WTC11 (cell line): ENCODE measurements at regions not wholly inside any gene's neighbourhood (a gene's known extent, or its start where the extent isn't known, plus 50 kb on each side); places are given as distances from the start of the nearest gene placed in this dataset.

Experiments
- ATAC-seq: fragments of 200-7000 bp; cut with Tn5 transposase; 2 replicates; pipeline ENCODE4 v1.10.0; 2021; ENCODE audit warnings: mild to moderate bottlenecking, moderate library complexity
- CTCF ChIA-PET: fragments of 300-600 bp; sonication (Branson Sonifier 250); formaldehyde crosslinking; loops from one replicate; lab custom pipeline; 2021; ENCODE audit warnings: antibody characterized with exemption; lab: Charles Lee
- POLR2A ChIA-PET: fragments of 350-600 bp; sonication (Branson Sonifier 250); formaldehyde crosslinking; loops from one replicate; lab custom pipeline; 2021; ENCODE audit warnings: antibody characterized with exemption; lab: Charles Lee
- DNase-seq: peaks from one replicate; pipeline ENCODE4 v3.0.0; 2021; ENCODE audit warnings: low spot score
- H3K27ac Mint-ChIP-seq: 2 replicates; pipeline ENCODE4 v1.8.0; 2021; ENCODE audit warnings: mixed read lengths
- H3K27me3 Mint-ChIP-seq: 2 replicates; pipeline ENCODE4 v1.8.0; 2021; ENCODE audit warnings: low read depth, mild to moderate bottlenecking, moderate library complexity, mixed read lengths
- H3K36me3 Mint-ChIP-seq: 2 replicates; pipeline ENCODE4 v1.8.0; 2021; ENCODE audit warnings: mixed read lengths
- H3K4me1 Mint-ChIP-seq: 2 replicates; pipeline ENCODE4 v1.8.0; 2022; ENCODE audit warnings: mixed read lengths
- H3K4me3 Mint-ChIP-seq: 2 replicates; pipeline ENCODE4 v1.8.0; 2021; ENCODE audit warnings: mild to moderate bottlenecking, moderate library complexity, mixed read lengths
- H3K9me3 Mint-ChIP-seq: 2 replicates; pipeline ENCODE4 v1.8.0; 2021; ENCODE audit warnings: mixed read lengths
- ATF2 ChIP-seq: sonication (generic); formaldehyde crosslinking; IDR thresholded peaks from 2 replicates; pipeline ENCODE4 v1.8.1; 2022; ENCODE audit warnings: low read depth, missing genetic modification reagents, borderline replicate concordance
- ATF3 ChIP-seq: sonication (generic); formaldehyde crosslinking; conservative IDR thresholded peaks from 2 replicates; pipeline ENCODE4 v1.8.1; 2022; ENCODE audit warnings: mild to moderate bottlenecking, missing genetic modification reagents
- CREM ChIP-seq: sonication (generic); formaldehyde crosslinking; IDR thresholded peaks from 2 replicates; pipeline ENCODE4 v1.8.1; 2022; ENCODE audit warnings: mild to moderate bottlenecking, missing genetic modification reagents, moderate library complexity
- ELF4 ChIP-seq: sonication (generic); formaldehyde crosslinking; IDR thresholded peaks from 2 replicates; pipeline ENCODE4 v1.8.1; 2022; ENCODE audit warnings: low read depth, mild to moderate bottlenecking, moderate library complexity, missing genetic modification reagents
- ESRRA ChIP-seq: sonication (generic); formaldehyde crosslinking; IDR thresholded peaks from 2 replicates; pipeline ENCODE4 v1.8.1; 2022; ENCODE audit warnings: mild to moderate bottlenecking, missing genetic modification reagents, borderline replicate concordance
- FOXP1 ChIP-seq: sonication (generic); formaldehyde crosslinking; IDR thresholded peaks from 2 replicates; pipeline ENCODE4 v1.8.0; 2022; ENCODE audit warnings: missing genetic modification reagents, mild to moderate bottlenecking, moderate library complexity, borderline replicate concordance
- GTF2I ChIP-seq: fragments of 250-450 bp; sonication (Bioruptor Pico); conservative IDR thresholded peaks from 2 replicates; pipeline ENCODE4 v1.4.0; 2021; ENCODE audit warnings: mild to moderate bottlenecking
- NFYB ChIP-seq: sonication (generic); formaldehyde crosslinking; conservative IDR thresholded peaks from 2 replicates; pipeline ENCODE4 v1.8.0; 2022; ENCODE audit warnings: low read depth, missing genetic modification reagents
- NR3C1 ChIP-seq: sonication (generic); formaldehyde crosslinking; conservative IDR thresholded peaks from 2 replicates; pipeline ENCODE4 v1.8.1; 2023; ENCODE audit warnings: low read depth, mild to moderate bottlenecking, missing genetic modification reagents
- SMAD4 ChIP-seq: sonication (generic); formaldehyde crosslinking; IDR thresholded peaks from 2 replicates; pipeline ENCODE4 v1.8.0; 2022; ENCODE audit warnings: mild to moderate bottlenecking, missing genetic modification reagents
- SOX15 ChIP-seq: fragments of 250-450 bp; sonication (Bioruptor Pico); IDR thresholded peaks from 2 replicates; pipeline ENCODE4 v1.9.0; 2021; ENCODE audit warnings: mild to moderate bottlenecking
- ZBTB21 ChIP-seq: sonication (generic); formaldehyde crosslinking; IDR thresholded peaks from 2 replicates; pipeline ENCODE4 v1.8.1; 2023; ENCODE audit warnings: mild to moderate bottlenecking, missing genetic modification reagents, borderline replicate concordance
- ZBTB43 ChIP-seq: sonication (generic); formaldehyde crosslinking; IDR thresholded peaks from 2 replicates; pipeline ENCODE4 v1.8.1; 2023; ENCODE audit warnings: mild to moderate bottlenecking, missing genetic modification reagents
- TF ChIP-seq, protein P1 (sequence below): fragments of 250-450 bp; sonication (Bioruptor Pico); IDR thresholded peaks from 2 replicates; pipeline ENCODE4 v1.8.0; 2021; ENCODE audit warnings: mild to moderate bottlenecking
- TF ChIP-seq, protein P2 (sequence below): sonication (generic); formaldehyde crosslinking; IDR thresholded peaks from 2 replicates; pipeline ENCODE4 v1.8.1; 2023; ENCODE audit warnings: mild to moderate bottlenecking, missing genetic modification reagents, moderate library complexity
- TF ChIP-seq, protein P3 (sequence below): fragments of 250-450 bp; sonication (Bioruptor Pico); IDR thresholded peaks from 2 replicates; pipeline ENCODE4 v1.9.0; 2021; ENCODE audit warnings: mild to moderate bottlenecking
- TF ChIP-seq, protein P4 (sequence below): sonication (generic); formaldehyde crosslinking; IDR thresholded peaks from 2 replicates; pipeline ENCODE4 v1.8.1; 2022; ENCODE audit warnings: mild to moderate bottlenecking, missing genetic modification reagents, moderate library complexity, borderline replicate concordance
- TF ChIP-seq, protein P5 (sequence below): sonication (generic); formaldehyde crosslinking; IDR thresholded peaks from 2 replicates; pipeline ENCODE4 v1.8.0; 2023; ENCODE audit warnings: mild to moderate bottlenecking, missing genetic modification reagents
- TF ChIP-seq, protein P6 (sequence below): sonication (generic); formaldehyde crosslinking; IDR thresholded peaks from 2 replicates; pipeline ENCODE4 v1.8.1; 2023; ENCODE audit warnings: mild to moderate bottlenecking, missing genetic modification reagents, borderline replicate concordance

DNA sequence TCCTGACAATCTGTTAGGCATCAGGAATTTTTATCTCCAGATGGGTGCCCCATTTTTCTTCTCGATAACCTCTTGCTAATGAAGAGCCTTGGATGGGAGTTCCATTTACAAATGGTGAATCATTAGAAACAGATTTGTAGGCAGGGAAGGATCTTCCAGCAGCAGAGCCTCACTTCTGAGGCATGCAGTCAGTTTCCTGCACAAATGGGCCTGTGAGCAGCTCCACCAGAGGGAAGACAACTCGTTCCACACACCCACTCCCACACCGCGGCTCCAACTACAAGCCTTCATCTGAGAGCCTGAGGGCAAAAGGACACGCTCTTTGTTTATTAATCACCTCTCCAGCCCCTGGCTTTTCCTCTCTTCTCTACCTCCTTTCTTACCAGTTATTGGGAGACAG is 108.5 kb downstream of the CTAGE1 start:
- ATAC-seq (no peak), DNase-seq (no peak)
- ChIA-PET CTCF (no interaction called here), POLR2A (no interaction called here)
- H3K27ac Mint-ChIP-seq, result no peak overlapping the region
- TF ChIP-seq CREM (CRISPR knock-in tag) (no peak), ELF4 (no peak), ATF2 (no peak), SMAD4 (CRISPR knock-in tag) (no peak), NFYB (no peak), SOX15 (CRISPR knock-in tag) (no peak), ATF3 (no peak)
- no peaks in the 10 kb centered on the region for H3K36me3 Mint-ChIP-seq
- H3K4me1 Mint-ChIP-seq, result no peaks in the 10 kb centered on the region
- peaks cover 9% of the 10 kb centered on the region for H3K9me3 Mint-ChIP-seq
- H3K27me3 Mint-ChIP-seq, result no peaks in the 10 kb centered on the region
- H3K4me3 Mint-ChIP-seq, result no peak overlapping the region

DNA sequence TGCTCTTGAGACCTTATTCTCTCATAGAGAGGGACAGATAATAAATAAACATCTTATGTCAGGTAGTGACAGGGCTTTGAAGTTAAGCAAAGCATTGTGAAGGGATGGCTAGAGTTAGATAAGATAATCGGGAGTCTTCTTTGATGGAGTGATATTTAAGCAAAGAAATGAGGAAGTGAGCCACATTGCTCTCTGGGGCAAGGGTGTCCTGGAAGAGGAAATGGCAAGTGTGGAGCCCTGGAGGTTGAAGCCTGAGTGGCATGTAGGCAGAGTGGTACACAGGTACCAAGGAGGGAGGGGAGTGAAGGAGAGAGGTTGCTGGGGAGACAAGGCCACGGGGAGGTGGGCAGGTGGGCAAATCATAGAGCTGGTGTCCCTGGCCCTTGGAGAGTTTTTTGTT is 110.2 kb downstream of the CTAGE1 start:
- ChIA-PET CTCF (no interaction called here), POLR2A (no interaction called here)
- TF ChIP-seq ESRRA (CRISPR knock-in tag), result no peak
- TF ChIP-seq ZBTB21 (CRISPR knock-in tag), result no peak
- TF ChIP-seq, protein P1, sequence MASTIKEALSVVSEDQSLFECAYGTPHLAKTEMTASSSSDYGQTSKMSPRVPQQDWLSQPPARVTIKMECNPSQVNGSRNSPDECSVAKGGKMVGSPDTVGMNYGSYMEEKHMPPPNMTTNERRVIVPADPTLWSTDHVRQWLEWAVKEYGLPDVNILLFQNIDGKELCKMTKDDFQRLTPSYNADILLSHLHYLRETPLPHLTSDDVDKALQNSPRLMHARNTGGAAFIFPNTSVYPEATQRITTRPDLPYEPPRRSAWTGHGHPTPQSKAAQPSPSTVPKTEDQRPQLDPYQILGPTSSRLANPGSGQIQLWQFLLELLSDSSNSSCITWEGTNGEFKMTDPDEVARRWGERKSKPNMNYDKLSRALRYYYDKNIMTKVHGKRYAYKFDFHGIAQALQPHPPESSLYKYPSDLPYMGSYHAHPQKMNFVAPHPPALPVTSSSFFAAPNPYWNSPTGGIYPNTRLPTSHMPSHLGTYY (CRISPR knock-in tag), result no peak
- no peak for TF ChIP-seq GTF2I (CRISPR knock-in tag)
- TF ChIP-seq, protein P2, sequence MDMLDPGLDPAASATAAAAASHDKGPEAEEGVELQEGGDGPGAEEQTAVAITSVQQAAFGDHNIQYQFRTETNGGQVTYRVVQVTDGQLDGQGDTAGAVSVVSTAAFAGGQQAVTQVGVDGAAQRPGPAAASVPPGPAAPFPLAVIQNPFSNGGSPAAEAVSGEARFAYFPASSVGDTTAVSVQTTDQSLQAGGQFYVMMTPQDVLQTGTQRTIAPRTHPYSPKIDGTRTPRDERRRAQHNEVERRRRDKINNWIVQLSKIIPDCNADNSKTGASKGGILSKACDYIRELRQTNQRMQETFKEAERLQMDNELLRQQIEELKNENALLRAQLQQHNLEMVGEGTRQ (CRISPR knock-in tag), result no peak
- TF ChIP-seq, protein P3, sequence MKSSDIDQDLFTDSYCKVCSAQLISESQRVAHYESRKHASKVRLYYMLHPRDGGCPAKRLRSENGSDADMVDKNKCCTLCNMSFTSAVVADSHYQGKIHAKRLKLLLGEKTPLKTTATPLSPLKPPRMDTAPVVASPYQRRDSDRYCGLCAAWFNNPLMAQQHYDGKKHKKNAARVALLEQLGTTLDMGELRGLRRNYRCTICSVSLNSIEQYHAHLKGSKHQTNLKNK (CRISPR knock-in tag), result no peak
- TF ChIP-seq, protein P4, sequence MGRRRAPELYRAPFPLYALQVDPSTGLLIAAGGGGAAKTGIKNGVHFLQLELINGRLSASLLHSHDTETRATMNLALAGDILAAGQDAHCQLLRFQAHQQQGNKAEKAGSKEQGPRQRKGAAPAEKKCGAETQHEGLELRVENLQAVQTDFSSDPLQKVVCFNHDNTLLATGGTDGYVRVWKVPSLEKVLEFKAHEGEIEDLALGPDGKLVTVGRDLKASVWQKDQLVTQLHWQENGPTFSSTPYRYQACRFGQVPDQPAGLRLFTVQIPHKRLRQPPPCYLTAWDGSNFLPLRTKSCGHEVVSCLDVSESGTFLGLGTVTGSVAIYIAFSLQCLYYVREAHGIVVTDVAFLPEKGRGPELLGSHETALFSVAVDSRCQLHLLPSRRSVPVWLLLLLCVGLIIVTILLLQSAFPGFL, result no peak
- TF ChIP-seq, protein P5, sequence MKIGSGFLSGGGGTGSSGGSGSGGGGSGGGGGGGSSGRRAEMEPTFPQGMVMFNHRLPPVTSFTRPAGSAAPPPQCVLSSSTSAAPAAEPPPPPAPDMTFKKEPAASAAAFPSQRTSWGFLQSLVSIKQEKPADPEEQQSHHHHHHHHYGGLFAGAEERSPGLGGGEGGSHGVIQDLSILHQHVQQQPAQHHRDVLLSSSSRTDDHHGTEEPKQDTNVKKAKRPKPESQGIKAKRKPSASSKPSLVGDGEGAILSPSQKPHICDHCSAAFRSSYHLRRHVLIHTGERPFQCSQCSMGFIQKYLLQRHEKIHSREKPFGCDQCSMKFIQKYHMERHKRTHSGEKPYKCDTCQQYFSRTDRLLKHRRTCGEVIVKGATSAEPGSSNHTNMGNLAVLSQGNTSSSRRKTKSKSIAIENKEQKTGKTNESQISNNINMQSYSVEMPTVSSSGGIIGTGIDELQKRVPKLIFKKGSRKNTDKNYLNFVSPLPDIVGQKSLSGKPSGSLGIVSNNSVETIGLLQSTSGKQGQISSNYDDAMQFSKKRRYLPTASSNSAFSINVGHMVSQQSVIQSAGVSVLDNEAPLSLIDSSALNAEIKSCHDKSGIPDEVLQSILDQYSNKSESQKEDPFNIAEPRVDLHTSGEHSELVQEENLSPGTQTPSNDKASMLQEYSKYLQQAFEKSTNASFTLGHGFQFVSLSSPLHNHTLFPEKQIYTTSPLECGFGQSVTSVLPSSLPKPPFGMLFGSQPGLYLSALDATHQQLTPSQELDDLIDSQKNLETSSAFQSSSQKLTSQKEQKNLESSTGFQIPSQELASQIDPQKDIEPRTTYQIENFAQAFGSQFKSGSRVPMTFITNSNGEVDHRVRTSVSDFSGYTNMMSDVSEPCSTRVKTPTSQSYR (CRISPR knock-in tag), result no peak
- no peak for TF ChIP-seq FOXP1 (CRISPR knock-in tag)
- TF ChIP-seq, protein P6, sequence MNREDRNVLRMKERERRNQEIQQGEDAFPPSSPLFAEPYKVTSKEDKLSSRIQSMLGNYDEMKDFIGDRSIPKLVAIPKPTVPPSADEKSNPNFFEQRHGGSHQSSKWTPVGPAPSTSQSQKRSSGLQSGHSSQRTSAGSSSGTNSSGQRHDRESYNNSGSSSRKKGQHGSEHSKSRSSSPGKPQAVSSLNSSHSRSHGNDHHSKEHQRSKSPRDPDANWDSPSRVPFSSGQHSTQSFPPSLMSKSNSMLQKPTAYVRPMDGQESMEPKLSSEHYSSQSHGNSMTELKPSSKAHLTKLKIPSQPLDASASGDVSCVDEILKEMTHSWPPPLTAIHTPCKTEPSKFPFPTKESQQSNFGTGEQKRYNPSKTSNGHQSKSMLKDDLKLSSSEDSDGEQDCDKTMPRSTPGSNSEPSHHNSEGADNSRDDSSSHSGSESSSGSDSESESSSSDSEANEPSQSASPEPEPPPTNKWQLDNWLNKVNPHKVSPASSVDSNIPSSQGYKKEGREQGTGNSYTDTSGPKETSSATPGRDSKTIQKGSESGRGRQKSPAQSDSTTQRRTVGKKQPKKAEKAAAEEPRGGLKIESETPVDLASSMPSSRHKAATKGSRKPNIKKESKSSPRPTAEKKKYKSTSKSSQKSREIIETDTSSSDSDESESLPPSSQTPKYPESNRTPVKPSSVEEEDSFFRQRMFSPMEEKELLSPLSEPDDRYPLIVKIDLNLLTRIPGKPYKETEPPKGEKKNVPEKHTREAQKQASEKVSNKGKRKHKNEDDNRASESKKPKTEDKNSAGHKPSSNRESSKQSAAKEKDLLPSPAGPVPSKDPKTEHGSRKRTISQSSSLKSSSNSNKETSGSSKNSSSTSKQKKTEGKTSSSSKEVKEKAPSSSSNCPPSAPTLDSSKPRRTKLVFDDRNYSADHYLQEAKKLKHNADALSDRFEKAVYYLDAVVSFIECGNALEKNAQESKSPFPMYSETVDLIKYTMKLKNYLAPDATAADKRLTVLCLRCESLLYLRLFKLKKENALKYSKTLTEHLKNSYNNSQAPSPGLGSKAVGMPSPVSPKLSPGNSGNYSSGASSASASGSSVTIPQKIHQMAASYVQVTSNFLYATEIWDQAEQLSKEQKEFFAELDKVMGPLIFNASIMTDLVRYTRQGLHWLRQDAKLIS, result no peak
- TF ChIP-seq ZBTB43 (CRISPR knock-in tag), result no peak
- no peak for TF ChIP-seq NR3C1 (CRISPR knock-in tag)
- ATAC-seq, result no peak
- Mint-ChIP-seq H3K27ac (no peak overlapping the region), H3K36me3 (no peaks in the 10 kb centered on the region), H3K9me3 (peaks cover 9% of the 10 kb centered on the region), H3K27me3 (no peaks in the 10 kb centered on the region), H3K4me1 (no peaks in the 10 kb centered on the region), H3K4me3 (no peak overlapping the region)
- no peak for DNase-seq
